ENCODE measurements at regions not wholly inside any gene's neighbourhood (a gene's known extent, or its start where the extent isn't known, plus 50 kb on each side); places are given as distances from the start of the nearest gene placed in this dataset.
"Not testable (repeated sequence)": the region's sequence is repeated elsewhere in the genome, so short reads cannot be mapped to it uniquely, and the experiment has no call there.

DNA sequence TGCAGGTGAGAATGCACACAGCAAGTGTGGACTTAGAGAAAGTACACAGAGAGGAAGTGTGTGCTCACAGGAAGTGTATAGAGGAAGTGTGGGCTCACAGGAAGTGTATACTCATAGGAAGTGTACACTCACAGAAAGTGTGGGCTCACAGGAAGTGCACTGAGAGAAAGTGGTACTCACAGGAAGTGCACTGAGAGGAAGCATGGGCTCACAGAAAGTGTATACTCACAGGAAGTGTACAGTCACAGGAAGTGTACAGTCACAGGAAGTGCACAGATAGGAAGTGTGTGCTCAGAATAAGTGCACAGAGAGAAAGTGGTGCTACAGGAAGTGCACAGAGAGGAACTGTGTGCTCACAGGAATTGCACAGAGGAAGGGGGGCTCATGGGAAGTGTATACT is 87.1 kb downstream of the ATP6V0E2 start:
- not testable (repeated sequence) for H3K27ac Mint-ChIP-seq; H3K4me2 ChIP-seq; H2AFZ ChIP-seq (replicated peaks); H3K36me3 Mint-ChIP-seq; H3K4me3 Mint-ChIP-seq; H3F3A ChIP-seq (ENCODE audit: low read depth); H3K27ac ChIP-seq; H3K4me3 ChIP-seq; H3K9me3 Mint-ChIP-seq; H3K36me3 ChIP-seq; H3K27me3 Mint-ChIP-seq (ENCODE audit: insufficient read depth, low read depth); H3K4me1 Mint-ChIP-seq; DNase-seq (ENCODE audit: low spot score); H3K27me3 ChIP-seq; H4K20me1 ChIP-seq (ENCODE audit: low read depth); H3K79me2 ChIP-seq (ENCODE audit: low read depth); H3K9me3 ChIP-seq (ENCODE audit: low read depth); H3K9ac ChIP-seq; H3K4me1 ChIP-seq

DNA sequence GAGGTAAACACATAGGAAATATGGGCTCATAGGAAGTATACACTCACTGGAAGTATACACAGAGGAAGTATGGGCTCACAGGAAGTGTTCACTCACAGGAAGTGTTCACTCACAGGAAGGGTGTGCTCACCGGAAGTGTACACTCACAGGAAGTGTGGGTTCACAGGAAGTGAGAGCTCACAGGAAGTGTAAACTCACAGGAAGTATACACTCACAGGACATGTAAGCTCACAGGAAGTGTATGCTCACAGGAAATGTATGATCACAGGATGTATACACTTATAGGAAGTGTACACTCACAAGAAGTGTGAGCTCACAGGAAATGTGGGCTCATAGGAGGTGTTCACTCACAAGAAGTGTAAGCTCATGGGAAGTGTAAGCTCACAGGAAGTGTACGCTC is 88.1 kb downstream of the ATP6V0E2 start:
- not testable (repeated sequence) for H3K9me3 ChIP-seq (ENCODE audit: low read depth); H3K36me3 ChIP-seq; H3K9ac ChIP-seq; H3K4me1 ChIP-seq; H3K4me1 Mint-ChIP-seq; H3K4me3 ChIP-seq; DNase-seq (ENCODE audit: low spot score); H3K27me3 Mint-ChIP-seq (ENCODE audit: insufficient read depth, low read depth); H3K9me3 Mint-ChIP-seq; H3K36me3 Mint-ChIP-seq; H3K27ac Mint-ChIP-seq; H3K4me2 ChIP-seq; H3K4me3 Mint-ChIP-seq; H4K20me1 ChIP-seq (ENCODE audit: low read depth); H3K27me3 ChIP-seq; H3K27ac ChIP-seq; H3K79me2 ChIP-seq (ENCODE audit: low read depth); H3F3A ChIP-seq (ENCODE audit: low read depth); H2AFZ ChIP-seq (replicated peaks)

- not testable (repeated sequence) for H3F3A ChIP-seq (ENCODE audit: low read depth); H3K27ac ChIP-seq
Observed at GRCh38 chr7:149962685-149963319, 89.0 kb downstream of the ATP6V0E2 start.

DNA sequence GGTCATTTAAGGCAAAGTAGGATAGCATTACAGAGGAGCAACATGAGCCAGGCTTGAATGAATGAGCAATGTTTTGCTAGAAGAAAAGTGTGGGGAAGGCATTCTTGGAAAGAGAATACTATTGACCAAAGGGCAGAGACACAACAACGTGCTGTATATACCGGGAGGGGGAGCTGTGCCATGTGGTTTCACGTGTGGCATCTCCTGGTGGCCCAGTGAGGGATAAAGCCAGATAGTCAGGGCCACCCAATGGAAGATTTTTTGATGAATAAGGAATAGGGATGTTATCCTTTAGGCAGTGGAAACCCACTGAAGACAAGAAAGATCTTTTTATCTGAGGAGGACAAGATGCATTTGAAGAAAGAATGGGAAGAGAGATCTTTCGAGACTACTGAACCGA is 90.2 kb downstream of the ATP6V0E2 start:
- H3K27me3 Mint-ChIP-seq (ENCODE audit: insufficient read depth, low read depth); DNase-seq (ENCODE audit: low spot score); H3K36me3 ChIP-seq; H2AFZ ChIP-seq (replicated peaks); H3K4me1 Mint-ChIP-seq; H3K4me3 Mint-ChIP-seq; H3K4me3 ChIP-seq; H3K9me3 ChIP-seq (ENCODE audit: low read depth); H3K27me3 ChIP-seq; H4K20me1 ChIP-seq (ENCODE audit: low read depth); H3K9ac ChIP-seq; H3K9me3 Mint-ChIP-seq; H3K27ac Mint-ChIP-seq; H3K27ac ChIP-seq; H3K36me3 Mint-ChIP-seq; H3K4me2 ChIP-seq; H3K4me1 ChIP-seq; H3F3A ChIP-seq (ENCODE audit: low read depth); H3K79me2 ChIP-seq (ENCODE audit: low read depth): not testable (repeated sequence)
- TF ChIP-seq CTCF (IDR thresholded peaks at IDR 0.05) = peak; percentile 19

More at GRCh38 chr7:149962685-149963319, 89.0 kb downstream of the ATP6V0E2 start:
- H4K20me1 ChIP-seq (ENCODE audit: low read depth); H3K36me3 ChIP-seq; H3K4me1 Mint-ChIP-seq; H3K9me3 ChIP-seq (ENCODE audit: low read depth); DNase-seq (ENCODE audit: low spot score); H2AFZ ChIP-seq (replicated peaks); H3K4me3 Mint-ChIP-seq; H3K36me3 Mint-ChIP-seq; H3K4me1 ChIP-seq; H3K27me3 ChIP-seq; H3K9me3 Mint-ChIP-seq; H3K9ac ChIP-seq; H3K79me2 ChIP-seq (ENCODE audit: low read depth); H3K27me3 Mint-ChIP-seq (ENCODE audit: insufficient read depth, low read depth); H3K4me2 ChIP-seq; H3K4me3 ChIP-seq; H3K27ac Mint-ChIP-seq: not testable (repeated sequence)

GRCh38 chr7:149966444-149966843 is 92.7 kb downstream of the ATP6V0E2 start:
- not testable (repeated sequence) for H3K36me3 ChIP-seq; H3K27me3 Mint-ChIP-seq (ENCODE audit: insufficient read depth, low read depth); H2AFZ ChIP-seq (replicated peaks); H3K4me3 ChIP-seq; H3K9me3 Mint-ChIP-seq; H3K27ac ChIP-seq; H3F3A ChIP-seq (ENCODE audit: low read depth); H3K27me3 ChIP-seq; H3K4me1 ChIP-seq; H3K36me3 Mint-ChIP-seq; H3K9ac ChIP-seq; H3K27ac Mint-ChIP-seq; H4K20me1 ChIP-seq (ENCODE audit: low read depth); H3K4me3 Mint-ChIP-seq; H3K4me1 Mint-ChIP-seq; H3K79me2 ChIP-seq (ENCODE audit: low read depth); H3K9me3 ChIP-seq (ENCODE audit: low read depth); DNase-seq (ENCODE audit: low spot score); H3K4me2 ChIP-seq

- H3K4me3 ChIP-seq; H3K27ac Mint-ChIP-seq; DNase-seq (ENCODE audit: low spot score): not testable (repeated sequence)
Observed at GRCh38 chr7:149972977-149973376, 99.2 kb downstream of the ATP6V0E2 start.

GRCh38 chr7:149973681-149974080 is 99.9 kb downstream of the ATP6V0E2 start:
- H3K27ac Mint-ChIP-seq; H3K27me3 Mint-ChIP-seq (ENCODE audit: insufficient read depth, low read depth); H3K4me1 ChIP-seq; H3K4me2 ChIP-seq; H3K9ac ChIP-seq; H3K9me3 Mint-ChIP-seq; H3K79me2 ChIP-seq (ENCODE audit: low read depth); H2AFZ ChIP-seq (replicated peaks); H3K36me3 ChIP-seq; H3K4me3 Mint-ChIP-seq; H3K27ac ChIP-seq; H3K4me3 ChIP-seq; H4K20me1 ChIP-seq (ENCODE audit: low read depth); H3K9me3 ChIP-seq (ENCODE audit: low read depth); H3F3A ChIP-seq (ENCODE audit: low read depth); DNase-seq (ENCODE audit: low spot score); H3K36me3 Mint-ChIP-seq; H3K27me3 ChIP-seq: not testable (repeated sequence)
- peaks cover 20% of the 10 kb centered on the region for H3K4me1 Mint-ChIP-seq

More at GRCh38 chr7:149972977-149973376, 99.2 kb downstream of the ATP6V0E2 start:
- not testable (repeated sequence) for H3K27ac ChIP-seq; H3K27me3 Mint-ChIP-seq (ENCODE audit: insufficient read depth, low read depth); H4K20me1 ChIP-seq (ENCODE audit: low read depth); H3K9me3 Mint-ChIP-seq; H3K9ac ChIP-seq; H3F3A ChIP-seq (ENCODE audit: low read depth); H3K4me3 Mint-ChIP-seq; H3K79me2 ChIP-seq (ENCODE audit: low read depth); H2AFZ ChIP-seq (replicated peaks); H3K4me2 ChIP-seq; H3K9me3 ChIP-seq (ENCODE audit: low read depth); H3K36me3 Mint-ChIP-seq; H3K4me1 ChIP-seq; H3K36me3 ChIP-seq; H3K27me3 ChIP-seq
- peaks cover 18% of the 10 kb centered on the region for H3K4me1 Mint-ChIP-seq

DNA sequence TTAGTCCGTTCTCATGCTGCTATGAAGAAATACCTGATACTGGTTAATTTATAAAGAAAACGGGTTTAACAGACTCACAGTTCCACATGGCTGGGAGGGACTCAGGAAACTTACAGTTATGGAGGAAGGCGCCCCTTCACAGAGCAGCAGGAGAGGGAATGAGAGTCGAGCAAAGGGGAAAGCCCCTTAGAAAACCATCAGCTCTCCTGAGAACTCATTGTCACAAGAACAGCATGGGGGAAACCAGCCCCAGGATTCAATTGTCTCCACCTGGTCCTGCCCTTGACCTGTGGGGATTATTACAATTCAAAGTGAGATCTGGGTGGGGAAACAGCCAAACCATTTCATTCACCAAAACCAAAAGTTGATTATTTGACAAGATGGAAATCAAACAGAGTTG is 101.8 kb downstream of the ATP6V0E2 start:
- DNase-seq (ENCODE audit: low spot score); H3K9ac ChIP-seq; H3K27ac Mint-ChIP-seq: not testable (repeated sequence)

More for the DNA sequence above, 101.8 kb downstream of the ATP6V0E2 start:
- not testable (repeated sequence) for H3K4me2 ChIP-seq; H3K79me2 ChIP-seq (ENCODE audit: low read depth); H4K20me1 ChIP-seq (ENCODE audit: low read depth); H3K27me3 Mint-ChIP-seq (ENCODE audit: insufficient read depth, low read depth); H3K36me3 ChIP-seq; H3K9me3 Mint-ChIP-seq; H3K4me3 ChIP-seq; H3F3A ChIP-seq (ENCODE audit: low read depth); H3K27ac ChIP-seq; H3K9me3 ChIP-seq (ENCODE audit: low read depth); H3K4me1 ChIP-seq; H2AFZ ChIP-seq (replicated peaks); H3K36me3 Mint-ChIP-seq
- Mint-ChIP-seq H3K4me1 (peaks cover 25% of the 10 kb centered on the region), H3K4me3 (peak overlapping the region; percentile 27)
- peaks cover 19% of the 10 kb centered on the region for H3K27me3 ChIP-seq
